ENCODE measurements at regions not wholly inside any gene's neighbourhood (a gene's known extent, or its start where the extent isn't known, plus 50 kb on each side); places are given as distances from the start of the nearest gene placed in this dataset.
"Not testable (repeated sequence)": the region's sequence is repeated elsewhere in the genome, so short reads cannot be mapped to it uniquely, and the experiment has no call there.

GRCh38 chr2:113838744-113839444 lies 51.0 kb upstream of the ACTR3 start:
- DNase-seq (ENCODE audit: low read depth) = no peak

GRCh38 chr2:113838277-113838676 lies 51.6 kb upstream of the ACTR3 start:
- DNase-seq (ENCODE audit: low read depth) = no peak

GRCh38 chr2:113834051-113834730 lies 55.7 kb upstream of the ACTR3 start:
- no peak for DNase-seq (ENCODE audit: low read depth)

- DNase-seq (ENCODE audit: low read depth) = no peak
Measured at GRCh38 chr2:113832795-113833290, 57.0 kb upstream of the ACTR3 start.

GRCh38 chr2:113831161-113831560 lies 58.7 kb upstream of the ACTR3 start:
- DNase-seq (ENCODE audit: low read depth) = no peak

- no peak for DNase-seq (ENCODE audit: low read depth)
Measured at GRCh38 chr2:113829761-113830160, 60.1 kb upstream of the ACTR3 start.

- DNase-seq (ENCODE audit: low read depth) = no peak
Measured at GRCh38 chr2:113829270-113829669, 60.6 kb upstream of the ACTR3 start.

- no peak for DNase-seq (ENCODE audit: low read depth)
Measured at GRCh38 chr2:113828049-113828742, 61.7 kb upstream of the ACTR3 start.

GRCh38 chr2:113827426-113827825 lies 62.5 kb upstream of the ACTR3 start:
- DNase-seq (ENCODE audit: low read depth) = no peak

- no peak for DNase-seq (ENCODE audit: low read depth)
Measured at GRCh38 chr2:113826346-113827285, 63.3 kb upstream of the ACTR3 start.

GRCh38 chr2:113823716-113824595 lies 65.9 kb upstream of the ACTR3 start:
- DNase-seq (ENCODE audit: low read depth) = no peak

GRCh38 chr2:113822087-113822815 lies 65.8 kb upstream of the SLC35F5 start:
- no peak for DNase-seq (ENCODE audit: low read depth)

GRCh38 chr2:113818382-113818951 lies 62.0 kb upstream of the SLC35F5 start:
- DNase-seq (ENCODE audit: low read depth) = peak; percentile 98

GRCh38 chr2:113813396-113813795 lies 57.0 kb upstream of the SLC35F5 start:
- not testable (repeated sequence) for DNase-seq (ENCODE audit: low read depth)

- no peak for DNase-seq (ENCODE audit: low read depth)
Measured at GRCh38 chr2:113812204-113812603, 55.8 kb upstream of the SLC35F5 start.

GRCh38 chr2:113809076-113809736 lies 52.8 kb upstream of the SLC35F5 start:
- no peak for DNase-seq (ENCODE audit: low read depth)

GRCh38 chr2:113807721-113808120 lies 51.3 kb upstream of the SLC35F5 start:
- no peak for DNase-seq (ENCODE audit: low read depth)

- DNase-seq (ENCODE audit: low read depth) = no peak
Measured at GRCh38 chr2:113806217-113806913, 49.9 kb upstream of the SLC35F5 start.
